Breast epithelium (tissue), 4 donors: ENCODE measurements at regions not wholly inside any gene's neighbourhood (a gene's known extent, or its start where the extent isn't known, plus 50 kb on each side); places are given as distances from the start of the nearest gene placed in this dataset.
"Not testable (repeated sequence)": the region's sequence is repeated elsewhere in the genome, so short reads cannot be mapped to it uniquely, and the experiment has no call there.

Experiments used
- DNase-seq, 2 donors: peaks; one replicate each; pipeline ENCODE4 v3.0.0-alpha.2; 2019; ENCODE audit warnings: low spot score in 2 of 2
- H3K27ac ChIP-seq, 2 donors: fragments of 200-600 bp; sonication (generic) in 1 of 2; one replicate each; pipeline ENCODE4 v1.5.1; 2016 to 2019; ENCODE audit warnings: mild to moderate bottlenecking in 1 of 2
- H3K27me3 ChIP-seq, 2 donors: fragments of 200-600 bp; sonication (generic) in 1 of 2; one replicate each; pipeline versions ENCODE4 v1.5.1 to v1.6.0; 2017 to 2019; ENCODE audit warnings: control low read depth in 1 of 2, mild to moderate bottlenecking in 1 of 2
- H3K36me3 ChIP-seq: fragments of 200-600 bp; one replicate; pipeline ENCODE4 v1.5.1; 2019
- H3K4me1 ChIP-seq, 2 donors: fragments of 200-600 bp; sonication (generic); one replicate each; pipeline ENCODE4 v1.5.1; 2016 to 2019; ENCODE audit warnings: control low read depth in 1 of 2
- H3K4me3 ChIP-seq, 3 donors: fragments of 200-600 bp; sonication (generic); 1 replicate in 2 of 3; 2 replicates in 1 of 3; pipeline ENCODE4 v1.5.1; 2016 to 2019; ENCODE audit warnings: mild to moderate bottlenecking in 3 of 3, moderate library complexity in 2 of 3
- H3K9me3 ChIP-seq, 2 donors: fragments of 200-600 bp; sonication (generic) in 1 of 2; one replicate each; pipeline ENCODE4 v1.5.1; 2016 to 2019; ENCODE audit warnings: control low read depth in 1 of 2
- POLR2A ChIP-seq: fragments of 450-650 bp; IDR thresholded peaks from one replicate; pipeline ENCODE4 v1.6.1; 2016; ENCODE audit warnings: antibody characterized with exemption, mild to moderate bottlenecking, moderate library complexity
- POLR2AphosphoS5 ChIP-seq, 3 donors: sonication (generic); formaldehyde crosslinking; IDR thresholded peaks; one replicate each; pipeline ENCODE4 v1.6.1; 2017; ENCODE audit warnings: antibody characterized with exemption in 3 of 3
- intact Hi-C: fragments of 100-400 bp; cut with DNase I; formaldehyde crosslinking; loops from one replicate; pipeline ENCODE4 v1.15.1; 2023; ENCODE audit warnings: low total_unique reads
- TF ChIP-seq, protein P1 (sequence below), 3 donors: fragments of 450-650 bp; IDR thresholded peaks; one replicate each; pipeline ENCODE4 v1.5.1; 2016 to 2017; ENCODE audit warnings: antibody characterized with exemption in 3 of 3, mild to moderate bottlenecking in 3 of 3, moderate library complexity in 3 of 3

DNA sequence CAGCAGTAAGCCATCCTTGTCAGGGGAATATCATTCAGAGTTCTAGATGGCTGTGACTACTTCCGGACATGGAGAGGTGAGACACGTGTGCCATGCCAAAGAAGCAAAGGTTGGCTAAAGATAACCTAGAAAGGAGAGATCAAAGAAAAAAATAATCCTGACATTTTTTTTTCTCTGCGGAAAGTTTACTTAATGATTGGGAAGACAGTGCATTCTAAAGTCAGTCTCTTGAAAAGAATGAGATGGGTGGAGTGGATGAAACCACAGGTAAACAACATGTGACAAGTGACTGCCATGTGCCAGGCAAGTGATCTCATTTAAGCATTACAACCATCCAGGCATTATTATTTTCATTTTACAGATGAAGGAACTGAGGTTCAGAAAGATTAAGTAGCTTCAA is 436.6 kb downstream of the SOX2 start:
- no peak for DNase-seq
- TF ChIP-seq POLR2A (no peak), POLR2AphosphoS5 (IDR thresholded peaks at IDR 0.05) (no peak)
- TF ChIP-seq, protein P1, sequence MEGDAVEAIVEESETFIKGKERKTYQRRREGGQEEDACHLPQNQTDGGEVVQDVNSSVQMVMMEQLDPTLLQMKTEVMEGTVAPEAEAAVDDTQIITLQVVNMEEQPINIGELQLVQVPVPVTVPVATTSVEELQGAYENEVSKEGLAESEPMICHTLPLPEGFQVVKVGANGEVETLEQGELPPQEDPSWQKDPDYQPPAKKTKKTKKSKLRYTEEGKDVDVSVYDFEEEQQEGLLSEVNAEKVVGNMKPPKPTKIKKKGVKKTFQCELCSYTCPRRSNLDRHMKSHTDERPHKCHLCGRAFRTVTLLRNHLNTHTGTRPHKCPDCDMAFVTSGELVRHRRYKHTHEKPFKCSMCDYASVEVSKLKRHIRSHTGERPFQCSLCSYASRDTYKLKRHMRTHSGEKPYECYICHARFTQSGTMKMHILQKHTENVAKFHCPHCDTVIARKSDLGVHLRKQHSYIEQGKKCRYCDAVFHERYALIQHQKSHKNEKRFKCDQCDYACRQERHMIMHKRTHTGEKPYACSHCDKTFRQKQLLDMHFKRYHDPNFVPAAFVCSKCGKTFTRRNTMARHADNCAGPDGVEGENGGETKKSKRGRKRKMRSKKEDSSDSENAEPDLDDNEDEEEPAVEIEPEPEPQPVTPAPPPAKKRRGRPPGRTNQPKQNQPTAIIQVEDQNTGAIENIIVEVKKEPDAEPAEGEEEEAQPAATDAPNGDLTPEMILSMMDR (IDR thresholded peaks at IDR 0.05), result no peak
- no peak overlapping the region for H3K27ac ChIP-seq
- peaks cover 4 to 11% of the 10 kb centered on the region in 2 donors for H3K9me3 ChIP-seq
- no peaks in the 10 kb centered on the region for H3K4me1 ChIP-seq
- no peaks in the 10 kb centered on the region for H3K36me3 ChIP-seq
- H3K4me3 ChIP-seq, result no peak overlapping the region
- intact Hi-C loops, result no loop called here
- H3K27me3 ChIP-seq, result no peaks in the 10 kb centered on the region

DNA sequence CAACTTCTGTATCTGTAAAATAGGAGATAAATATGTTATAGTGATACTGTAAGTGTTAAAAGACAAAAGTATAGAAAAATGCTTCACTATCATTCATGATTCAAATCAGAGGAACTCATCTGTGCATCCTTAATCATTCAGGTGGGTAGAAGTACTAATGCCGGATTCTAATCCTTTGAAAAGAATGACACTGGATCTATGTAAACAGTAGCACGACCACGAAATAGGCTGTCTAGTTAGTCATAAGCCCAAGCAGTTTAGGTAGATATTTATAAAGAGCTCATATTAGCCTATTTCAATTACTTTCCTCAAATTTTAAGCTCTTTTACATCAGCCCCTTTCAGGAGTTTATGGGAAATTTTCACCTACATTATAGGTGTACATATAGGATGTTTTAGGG is 437.9 kb downstream of the SOX2 start:
- intact Hi-C loops, result no loop called here
- no peak for DNase-seq
- Histone ChIP-seq H3K27ac (no peak overlapping the region), H3K27me3 (no peaks in the 10 kb centered on the region), H3K4me1 (no peaks in the 10 kb centered on the region), H3K36me3 (no peaks in the 10 kb centered on the region), H3K4me3 (no peak overlapping the region), H3K9me3 (peaks cover 4 to 11% of the 10 kb centered on the region in 2 donors)
- TF ChIP-seq, protein P1 (IDR thresholded peaks at IDR 0.05), result no peak
- TF ChIP-seq POLR2A (no peak), POLR2AphosphoS5 (IDR thresholded peaks at IDR 0.05) (no peak)

DNA sequence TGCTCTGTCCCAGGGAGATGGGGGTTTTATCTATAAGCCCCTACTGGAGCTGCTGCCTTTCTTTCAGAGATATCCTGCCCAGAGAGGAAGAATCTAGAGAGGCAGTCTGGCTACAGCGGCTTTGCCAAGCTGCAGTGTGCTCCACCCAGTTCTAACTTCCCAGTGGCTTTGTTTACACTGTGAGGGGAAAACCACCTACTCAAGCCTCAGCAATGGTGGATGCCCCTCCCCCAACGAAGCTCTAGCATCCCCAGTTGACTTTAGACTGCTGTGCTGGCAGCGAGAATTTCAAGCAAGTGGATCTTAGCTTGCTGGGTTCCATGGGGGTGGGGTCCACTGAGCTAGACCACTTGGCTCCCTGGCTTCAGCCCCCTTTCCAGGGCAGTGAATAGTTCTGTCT is 444.6 kb downstream of the SOX2 start:
- H3K27me3 ChIP-seq, H3K27ac ChIP-seq, H3K9me3 ChIP-seq, H3K36me3 ChIP-seq, DNase-seq, intact Hi-C loops, H3K4me3 ChIP-seq, H3K4me1 ChIP-seq: not testable (repeated sequence)

DNA sequence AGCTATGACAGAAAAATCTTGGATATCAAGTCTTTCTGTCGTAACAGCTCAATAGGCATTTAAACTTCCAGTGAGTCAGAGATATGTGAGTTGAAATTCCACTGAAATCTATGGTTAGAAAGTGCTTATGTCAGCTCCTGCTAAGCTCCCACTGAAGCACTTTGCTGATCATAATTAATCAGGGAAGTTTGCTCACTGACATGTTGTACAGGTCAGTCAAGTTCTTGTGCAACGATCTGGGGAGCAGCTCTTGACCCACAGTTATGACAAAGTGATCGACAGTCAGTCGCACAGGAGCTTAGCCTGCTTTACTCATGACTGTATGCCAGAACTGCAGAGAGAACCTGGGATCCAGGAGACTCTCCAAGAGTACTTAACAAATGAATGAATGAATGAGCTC is 453.5 kb downstream of the SOX2 start:
- intact Hi-C loops, result no loop called here
- TF ChIP-seq POLR2AphosphoS5 (IDR thresholded peaks at IDR 0.05), result no peak
- TF ChIP-seq, protein P1 (IDR thresholded peaks at IDR 0.05), result no peak
- TF ChIP-seq POLR2A, result no peak

DNA sequence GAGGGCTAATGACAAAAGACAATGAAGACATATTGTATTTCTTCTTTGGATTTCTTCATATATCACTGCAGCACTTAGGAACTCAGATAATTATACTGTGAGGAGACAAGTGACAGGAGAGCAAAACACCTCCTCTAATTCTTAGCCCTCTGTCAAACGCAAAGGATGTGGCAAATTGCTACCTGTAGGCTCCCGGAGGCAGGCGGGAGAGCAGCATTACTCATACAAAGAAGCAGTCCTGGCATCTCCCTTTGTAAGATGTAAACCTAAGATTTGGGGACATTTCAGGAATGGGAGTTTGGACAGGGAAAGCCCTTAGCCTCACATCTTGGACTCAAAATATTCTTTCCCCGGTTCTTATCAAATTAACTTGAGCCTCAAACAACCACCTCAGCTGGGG is 460.8 kb downstream of the SOX2 start:
- Histone ChIP-seq H3K4me3 (no peak overlapping the region), H3K27me3 (no peaks in the 10 kb centered on the region), H3K36me3 (no peaks in the 10 kb centered on the region), H3K9me3 (no peaks in the 10 kb centered on the region), H3K4me1 (no peaks in the 10 kb centered on the region), H3K27ac (no peak overlapping the region)
- intact Hi-C loops, result no loop called here
- DNase-seq, result no peak
- TF ChIP-seq POLR2AphosphoS5 (IDR thresholded peaks at IDR 0.05) (no peak), POLR2A (no peak)
- TF ChIP-seq, protein P1 (IDR thresholded peaks at IDR 0.05), result no peak

More for the DNA sequence above, 453.5 kb downstream of the SOX2 start:
- no peaks in the 10 kb centered on the region for H3K36me3 ChIP-seq
- H3K4me1 ChIP-seq, result no peaks in the 10 kb centered on the region
- no peaks in the 10 kb centered on the region for H3K9me3 ChIP-seq
- H3K4me3 ChIP-seq, result no peak overlapping the region
- H3K27me3 ChIP-seq, result no peaks in the 10 kb centered on the region
- no peak overlapping the region for H3K27ac ChIP-seq
- DNase-seq, result peak in 1 of 2 donors; percentile 34
